NB4 (cell line): ENCODE measurements at regions not wholly inside any gene's neighbourhood (a gene's known extent, or its start where the extent isn't known, plus 50 kb on each side); places are given as distances from the start of the nearest gene placed in this dataset.

Source experiments
- CTCF ChIP-seq: IDR thresholded peaks from one replicate; pipeline ENCODE4 v1.5.1; 2012; ENCODE audit warnings: low read depth, low read length
- MYC ChIP-seq: IDR thresholded peaks from 2 replicates; pipeline ENCODE4 v1.6.1; 2011; ENCODE audit warnings: low read depth, low read length
- TF ChIP-seq, protein P1 (sequence below): IDR thresholded peaks from 2 replicates; pipeline ENCODE4 v1.6.1; 2011; ENCODE audit warnings: low read depth, low read length

GRCh38 chr1:234913278-234913649, 215.4 kb downstream of the TOMM20 start:
- TF ChIP-seq CTCF = no peak
- TF ChIP-seq MYC = no peak
- TF ChIP-seq, protein P1, sequence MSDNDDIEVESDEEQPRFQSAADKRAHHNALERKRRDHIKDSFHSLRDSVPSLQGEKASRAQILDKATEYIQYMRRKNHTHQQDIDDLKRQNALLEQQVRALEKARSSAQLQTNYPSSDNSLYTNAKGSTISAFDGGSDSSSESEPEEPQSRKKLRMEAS = no peak
